Effector memory CD8-positive, alpha-beta T cell (primary cell): ENCODE measurements at regions not wholly inside any gene's neighbourhood (a gene's known extent, or its start where the extent isn't known, plus 50 kb on each side); places are given as distances from the start of the nearest gene placed in this dataset.

Source experiments
- ATAC-seq: fragments of 150-1000 bp; cut with Tn5 transposase; replicated peaks from 2 replicates; pipeline ENCODE4 v1.10.0; 2021; ENCODE audit warnings: mild to moderate bottlenecking, moderate library complexity
- DNase-seq, 3 experiments: peaks; one replicate each; pipeline ENCODE4 v3.0.0; 2021
- H3K27ac Mint-ChIP-seq, 2 donors: one replicate each; pipeline ENCODE4 v1.8.0; 2022; ENCODE audit warnings: mild to moderate bottlenecking in 2 of 2, mixed read lengths in 2 of 2, moderate library complexity in 2 of 2
- H3K27me3 Mint-ChIP-seq, 2 donors: one replicate each; pipeline ENCODE4 v1.8.0; 2022; ENCODE audit warnings: mixed read lengths in 2 of 2
- H3K36me3 Mint-ChIP-seq: one replicate; pipeline ENCODE4 v1.8.0; 2022; ENCODE audit warnings: mild to moderate bottlenecking, moderate library complexity, mixed read lengths; ENCODE audit not compliant: insufficient read depth
- H3K4me1 Mint-ChIP-seq, 2 donors: one replicate each; pipeline ENCODE4 v1.8.0; 2022; ENCODE audit warnings: low read depth in 2 of 2, mixed read lengths in 2 of 2
- H3K4me3 Mint-ChIP-seq, 2 donors: one replicate each; pipeline ENCODE4 v1.8.0; 2022; ENCODE audit warnings: mild to moderate bottlenecking in 2 of 2, mixed read lengths in 2 of 2, moderate library complexity in 2 of 2
- H3K9me3 Mint-ChIP-seq, 2 donors: one replicate each; pipeline ENCODE4 v1.8.0; 2022; ENCODE audit warnings: mixed read lengths in 2 of 2

DNA sequence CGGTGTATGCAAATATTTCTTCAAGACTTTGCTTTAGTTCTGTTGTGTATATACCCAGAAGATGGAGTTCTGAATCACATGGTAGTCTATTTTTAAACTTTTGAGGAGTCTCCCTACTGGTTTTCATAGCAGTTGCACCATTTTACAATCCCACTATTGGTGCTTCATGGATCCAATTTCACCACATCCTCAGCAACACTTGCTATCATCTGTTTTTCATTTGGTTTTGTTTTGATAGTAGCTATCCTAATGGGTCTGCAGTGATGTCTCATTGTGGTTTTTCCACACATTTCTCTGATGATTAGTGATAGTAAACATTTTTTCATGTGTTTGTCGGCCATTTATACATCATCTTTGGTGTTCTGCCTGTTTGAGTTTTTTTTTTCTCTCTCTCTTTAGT, 1339.3 kb downstream of the EFNA5 start:
- no peak overlapping the region for H3K27ac Mint-ChIP-seq
- no peak overlapping the region for H3K4me3 Mint-ChIP-seq
- no peaks in the 10 kb centered on the region for H3K27me3 Mint-ChIP-seq
- no peaks in the 10 kb centered on the region for H3K36me3 Mint-ChIP-seq
- no peaks in the 10 kb centered on the region for H3K4me1 Mint-ChIP-seq
- ATAC-seq (no peak), DNase-seq (no peak)
- H3K9me3 Mint-ChIP-seq, result peaks cover 6 to 8% of the 10 kb centered on the region in 2 donors

DNA sequence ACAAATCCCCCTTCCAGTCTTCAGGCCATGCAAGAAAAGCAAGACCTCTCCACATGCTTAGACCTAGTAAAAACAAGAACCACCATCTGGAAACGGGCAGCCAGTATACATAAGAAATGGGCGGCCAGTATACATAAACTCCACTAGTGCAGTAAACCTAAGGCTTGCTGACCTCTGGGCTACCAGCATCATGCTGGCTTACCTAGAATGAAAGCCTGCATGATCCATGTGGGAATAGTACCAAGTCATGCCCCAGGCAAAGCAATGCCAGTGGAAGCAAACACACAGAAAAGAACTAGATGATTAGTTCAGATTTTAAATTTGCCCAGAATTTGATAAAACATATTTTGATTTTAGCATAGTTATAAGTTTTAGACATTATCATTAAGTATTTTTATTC, 1346.4 kb downstream of the EFNA5 start:
- H3K27me3 Mint-ChIP-seq, result no peaks in the 10 kb centered on the region
- H3K4me3 Mint-ChIP-seq, result no peak overlapping the region
- H3K27ac Mint-ChIP-seq, result no peak overlapping the region
- H3K36me3 Mint-ChIP-seq, result no peaks in the 10 kb centered on the region
- H3K9me3 Mint-ChIP-seq, result peaks cover 0 to 7% of the 10 kb centered on the region in 2 donors
- no peak for DNase-seq
- no peak for ATAC-seq
- no peaks in the 10 kb centered on the region for H3K4me1 Mint-ChIP-seq

DNA sequence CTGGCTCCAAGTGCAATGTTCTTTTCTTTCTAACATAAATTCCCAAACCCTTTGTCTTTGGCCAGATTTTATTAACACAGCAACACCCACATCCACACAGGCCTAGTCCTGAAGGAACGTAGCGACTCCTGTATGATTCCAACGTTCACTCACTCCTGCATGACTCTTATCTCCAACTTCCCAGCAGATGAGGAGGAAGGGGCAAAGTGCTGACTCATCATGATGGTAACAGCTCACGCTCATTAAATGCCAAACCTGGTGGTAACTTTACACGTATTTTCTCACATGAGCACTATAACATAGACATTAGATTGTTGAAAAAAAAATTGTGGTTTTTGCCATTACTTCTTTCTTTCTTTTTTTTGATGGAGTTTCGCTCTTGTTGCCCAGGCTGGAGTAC, 1349.5 kb downstream of the EFNA5 start:
- ATAC-seq (no peak), DNase-seq (no peak)
- Mint-ChIP-seq H3K27ac (no peak overlapping the region), H3K4me3 (no peak overlapping the region), H3K9me3 (peaks cover 0 to 8% of the 10 kb centered on the region in 2 donors), H3K4me1 (no peaks in the 10 kb centered on the region), H3K27me3 (no peaks in the 10 kb centered on the region), H3K36me3 (no peaks in the 10 kb centered on the region)

DNA sequence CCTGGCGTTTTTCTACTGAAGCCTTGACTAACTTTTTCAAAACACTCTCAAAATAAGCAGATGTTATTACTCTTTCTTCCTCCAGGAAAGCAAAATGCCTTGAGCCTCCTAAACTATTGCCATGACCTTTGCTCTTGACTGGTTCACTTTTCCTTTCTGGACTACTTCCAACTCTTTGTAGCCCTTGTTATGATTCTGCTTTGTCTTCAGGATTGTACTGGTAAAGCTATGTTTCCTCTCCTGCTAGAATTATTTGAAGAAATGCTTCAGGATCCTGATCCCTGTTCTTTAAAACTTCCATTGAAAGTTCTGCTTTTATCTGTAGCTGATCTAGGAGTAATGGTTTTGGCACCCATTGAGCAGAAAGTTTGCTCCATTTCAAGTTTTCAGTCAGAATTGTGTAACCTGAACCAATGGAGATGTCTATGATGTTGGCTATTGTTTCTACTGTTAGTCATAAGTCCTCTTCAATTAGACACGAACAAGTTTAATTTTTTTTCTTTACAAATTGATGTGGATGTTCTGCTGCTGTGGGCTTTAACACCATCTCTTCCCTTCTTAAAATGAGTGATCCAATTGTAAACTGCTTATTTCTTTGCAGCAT, 1356.4 kb downstream of the EFNA5 start:
- ATAC-seq (no peak), DNase-seq (no peak)
- Mint-ChIP-seq H3K27me3 (no peaks in the 10 kb centered on the region), H3K27ac (no peak overlapping the region), H3K4me1 (no peaks in the 10 kb centered on the region), H3K36me3 (no peaks in the 10 kb centered on the region), H3K9me3 (peaks cover 0 to 8% of the 10 kb centered on the region in 2 donors), H3K4me3 (no peak overlapping the region)

DNA sequence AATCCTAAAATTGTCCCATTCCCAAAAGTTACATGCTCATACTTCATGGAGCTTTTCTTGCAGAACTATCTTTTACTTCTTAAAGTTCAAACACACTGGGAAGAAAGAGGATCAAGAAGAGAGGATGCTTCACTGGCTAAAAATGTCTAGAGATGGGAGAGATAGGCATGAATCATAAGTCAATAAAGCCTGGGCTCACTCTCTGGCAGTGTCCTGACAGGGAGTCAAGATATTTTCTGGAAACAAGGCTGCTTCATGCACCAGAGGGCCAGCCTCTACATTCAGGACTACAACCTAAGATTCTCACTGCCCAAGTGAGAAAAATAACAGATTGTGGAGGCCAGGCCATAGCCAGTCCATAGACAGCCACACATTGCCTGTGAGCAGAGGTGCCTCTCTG, 1358.4 kb downstream of the EFNA5 start:
- ATAC-seq (no peak), DNase-seq (no peak)
- no peak overlapping the region for H3K4me3 Mint-ChIP-seq
- H3K4me1 Mint-ChIP-seq, result no peaks in the 10 kb centered on the region
- H3K27me3 Mint-ChIP-seq, result no peaks in the 10 kb centered on the region
- H3K9me3 Mint-ChIP-seq, result peaks cover 0 to 4% of the 10 kb centered on the region in 2 donors
- no peak overlapping the region for H3K27ac Mint-ChIP-seq
- no peaks in the 10 kb centered on the region for H3K36me3 Mint-ChIP-seq

DNA sequence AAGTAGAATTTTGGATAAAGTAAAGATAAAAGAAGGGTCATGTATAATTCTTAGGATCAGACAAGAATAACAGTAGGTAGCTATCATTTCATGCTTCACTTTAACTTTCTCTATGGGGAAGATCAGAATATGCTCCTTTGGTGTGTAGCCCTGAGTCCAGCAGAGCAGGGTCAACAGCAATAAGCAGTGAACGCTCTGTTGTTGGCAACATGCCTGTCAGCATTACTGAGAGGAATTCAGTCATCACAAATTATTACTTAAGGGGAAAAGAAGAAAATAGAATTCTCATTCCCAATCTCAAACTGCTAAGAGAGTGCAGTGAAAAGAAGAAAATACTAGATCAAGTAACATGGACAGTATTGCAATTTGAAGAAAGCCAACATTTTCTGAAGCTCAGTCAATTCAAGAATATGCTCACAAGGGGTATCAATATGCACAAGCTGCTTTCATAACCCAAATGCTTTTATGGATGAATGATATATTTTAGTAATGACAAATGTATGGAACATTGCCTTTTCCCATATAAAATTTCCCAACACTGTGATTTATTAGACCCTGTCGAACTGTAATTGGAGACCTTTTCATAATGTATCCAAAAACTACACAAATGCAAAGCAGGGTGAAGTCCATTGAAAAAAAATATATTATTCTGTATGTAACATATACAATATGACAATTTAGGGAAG, 1359.4 kb downstream of the EFNA5 start:
- Mint-ChIP-seq H3K27ac (no peak overlapping the region), H3K9me3 (no peaks in the 10 kb centered on the region), H3K4me3 (no peak overlapping the region), H3K36me3 (no peaks in the 10 kb centered on the region), H3K27me3 (no peaks in the 10 kb centered on the region), H3K4me1 (no peaks in the 10 kb centered on the region)
- DNase-seq, result no peak
- ATAC-seq, result no peak

DNA sequence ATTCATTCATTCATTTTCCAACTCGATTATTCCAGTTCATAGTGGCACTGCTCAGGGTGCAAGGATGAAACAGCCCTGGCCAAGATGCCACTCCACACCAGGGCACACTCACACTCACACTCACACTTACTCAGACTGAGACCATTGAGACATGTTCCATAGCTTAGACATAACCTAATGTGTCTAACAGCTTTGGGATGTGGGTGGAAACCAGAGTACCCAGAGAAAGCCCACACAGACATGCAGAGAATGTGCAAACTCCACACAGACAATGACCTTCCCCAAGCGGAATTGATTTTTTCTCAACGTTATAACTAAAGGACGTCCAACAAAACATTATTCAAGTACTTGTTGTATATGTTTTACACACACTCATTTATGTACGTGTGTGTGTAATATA, 1363.5 kb downstream of the EFNA5 start:
- Mint-ChIP-seq H3K27ac (no peak overlapping the region), H3K4me3 (no peak overlapping the region), H3K9me3 (no peaks in the 10 kb centered on the region), H3K4me1 (no peaks in the 10 kb centered on the region), H3K36me3 (no peaks in the 10 kb centered on the region), H3K27me3 (no peaks in the 10 kb centered on the region)
- DNase-seq (no peak), ATAC-seq (no peak)

DNA sequence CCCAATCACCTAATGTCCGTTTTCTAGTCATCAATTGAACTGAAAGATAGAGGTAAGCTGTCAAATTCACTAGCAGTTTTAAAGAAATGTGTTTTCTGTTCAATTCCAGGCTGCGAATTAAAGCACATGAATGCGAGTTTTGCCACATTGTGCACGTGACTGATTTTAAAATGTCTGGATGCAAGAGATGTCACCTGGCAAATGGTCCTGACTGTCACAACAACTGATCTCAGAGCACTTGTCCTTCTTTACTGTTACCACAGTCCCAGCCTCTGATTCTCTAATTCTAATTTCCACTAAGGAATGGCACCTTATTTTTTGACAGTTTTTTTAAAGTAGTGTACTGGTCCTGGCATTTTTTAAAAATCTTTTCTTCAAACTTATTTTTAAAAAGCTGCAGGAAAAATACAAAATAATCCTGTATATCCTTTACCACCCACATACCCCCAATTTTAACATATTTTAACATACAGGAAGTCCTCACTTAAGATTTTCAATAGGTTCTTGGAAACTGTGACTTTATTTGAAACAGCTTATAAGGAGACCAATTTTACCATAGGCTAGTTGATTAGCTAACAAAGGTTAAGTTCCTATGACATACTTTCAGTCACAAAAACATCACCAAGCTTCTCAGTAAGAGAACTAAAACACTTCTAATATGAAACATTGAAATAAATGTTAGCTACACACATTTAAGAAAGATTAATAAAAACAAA, 1364.3 kb downstream of the EFNA5 start:
- no peak overlapping the region for H3K27ac Mint-ChIP-seq
- no peak overlapping the region for H3K4me3 Mint-ChIP-seq
- peaks cover 0 to under 1% of the 10 kb centered on the region in 2 donors for H3K9me3 Mint-ChIP-seq
- H3K36me3 Mint-ChIP-seq, result no peaks in the 10 kb centered on the region
- no peaks in the 10 kb centered on the region for H3K27me3 Mint-ChIP-seq
- DNase-seq, result no peak
- no peaks in the 10 kb centered on the region for H3K4me1 Mint-ChIP-seq
- ATAC-seq, result no peak

DNA sequence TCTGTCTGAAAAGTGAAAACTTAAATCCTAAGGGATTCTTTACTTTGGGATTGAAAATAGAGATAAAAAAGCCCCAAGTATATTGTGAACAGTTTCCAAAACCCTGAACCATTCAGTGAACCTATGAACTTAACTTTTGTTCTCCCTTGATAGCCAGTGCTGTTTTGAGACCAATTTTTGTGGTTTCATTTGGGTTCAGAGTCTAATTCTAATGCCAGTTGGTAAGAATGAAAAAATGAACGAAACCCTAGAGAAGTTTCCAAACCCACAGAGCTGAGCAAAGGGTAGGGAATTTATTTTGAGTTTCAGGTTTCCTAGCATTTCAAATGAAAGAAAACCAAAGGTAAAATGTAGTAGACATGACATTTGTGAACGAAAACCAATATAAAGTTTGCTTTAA, 1366.8 kb downstream of the EFNA5 start:
- DNase-seq (no peak), ATAC-seq (no peak)
- Mint-ChIP-seq H3K27me3 (no peaks in the 10 kb centered on the region), H3K27ac (no peak overlapping the region), H3K4me3 (no peak overlapping the region), H3K36me3 (no peaks in the 10 kb centered on the region), H3K9me3 (peaks cover 0 to 1% of the 10 kb centered on the region in 2 donors), H3K4me1 (no peaks in the 10 kb centered on the region)

DNA sequence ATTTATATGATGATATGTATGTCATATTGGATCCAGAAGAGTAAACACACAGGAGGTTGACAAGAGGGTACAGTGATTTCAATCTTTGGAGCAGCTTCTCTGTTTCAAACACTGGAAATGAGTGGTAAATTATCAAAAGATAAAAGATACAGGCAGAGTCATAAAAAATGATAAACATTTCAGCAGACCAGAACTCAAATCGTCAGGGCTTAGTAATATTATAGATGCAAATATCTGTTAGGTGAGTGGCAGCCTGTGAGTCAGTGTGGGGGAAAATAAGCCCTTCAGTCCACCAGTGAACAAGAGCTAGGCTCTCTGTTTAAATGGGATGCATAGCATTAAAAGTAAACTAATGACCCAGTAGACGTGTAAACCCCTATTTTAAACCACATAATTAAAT, 1378.1 kb downstream of the EFNA5 start:
- no peak overlapping the region for H3K27ac Mint-ChIP-seq
- DNase-seq (no peak), ATAC-seq (no peak)
- no peaks in the 10 kb centered on the region for H3K27me3 Mint-ChIP-seq
- no peaks in the 10 kb centered on the region for H3K9me3 Mint-ChIP-seq
- H3K36me3 Mint-ChIP-seq, result no peaks in the 10 kb centered on the region
- H3K4me3 Mint-ChIP-seq, result no peak overlapping the region
- no peaks in the 10 kb centered on the region for H3K4me1 Mint-ChIP-seq

DNA sequence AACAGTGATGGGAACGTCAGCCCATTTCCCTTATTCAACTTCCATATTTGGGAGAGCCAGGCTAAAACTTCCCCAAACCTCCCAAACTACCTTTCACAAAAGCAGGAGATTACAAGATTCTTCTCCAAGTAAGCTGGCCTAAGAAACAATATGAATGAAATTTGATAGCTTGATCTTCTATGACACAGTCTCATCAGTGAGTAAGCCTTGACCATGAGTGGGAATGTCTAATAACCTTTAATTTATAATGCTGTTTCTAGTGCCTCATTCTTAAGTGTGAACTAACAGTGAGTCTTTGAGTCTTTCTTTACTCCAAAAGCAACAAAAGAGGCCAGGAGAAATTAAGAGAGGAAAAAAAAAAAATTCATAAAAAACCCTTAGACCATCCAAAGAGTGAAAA, 1379.9 kb downstream of the EFNA5 start:
- ATAC-seq, result no peak
- Mint-ChIP-seq H3K9me3 (no peaks in the 10 kb centered on the region), H3K27me3 (no peaks in the 10 kb centered on the region), H3K4me3 (no peak overlapping the region), H3K36me3 (no peaks in the 10 kb centered on the region), H3K4me1 (no peaks in the 10 kb centered on the region), H3K27ac (no peak overlapping the region)
- no peak for DNase-seq

DNA sequence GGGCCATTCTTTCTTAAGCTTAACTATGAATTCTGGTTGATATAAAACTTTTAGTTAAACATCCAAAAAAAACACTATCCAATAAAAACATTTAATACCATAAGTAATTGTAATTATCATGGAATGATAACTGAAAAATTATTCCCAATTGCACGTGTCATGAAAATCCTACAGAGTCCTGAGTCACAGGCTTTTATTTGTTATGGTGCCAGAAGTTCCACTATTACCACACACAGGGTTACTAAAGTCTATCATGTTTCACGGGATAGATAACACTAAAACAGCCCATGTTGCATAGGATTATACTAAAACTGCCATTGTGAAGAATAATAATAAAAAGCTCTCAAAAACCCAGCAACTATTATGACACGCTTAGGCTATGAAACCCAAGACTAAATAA, 1381.8 kb downstream of the EFNA5 start:
- H3K9me3 Mint-ChIP-seq, result no peaks in the 10 kb centered on the region
- no peaks in the 10 kb centered on the region for H3K4me1 Mint-ChIP-seq
- ATAC-seq, result no peak
- H3K36me3 Mint-ChIP-seq, result no peaks in the 10 kb centered on the region
- DNase-seq, result no peak
- H3K27ac Mint-ChIP-seq, result no peak overlapping the region
- H3K4me3 Mint-ChIP-seq, result no peak overlapping the region
- no peaks in the 10 kb centered on the region for H3K27me3 Mint-ChIP-seq

DNA sequence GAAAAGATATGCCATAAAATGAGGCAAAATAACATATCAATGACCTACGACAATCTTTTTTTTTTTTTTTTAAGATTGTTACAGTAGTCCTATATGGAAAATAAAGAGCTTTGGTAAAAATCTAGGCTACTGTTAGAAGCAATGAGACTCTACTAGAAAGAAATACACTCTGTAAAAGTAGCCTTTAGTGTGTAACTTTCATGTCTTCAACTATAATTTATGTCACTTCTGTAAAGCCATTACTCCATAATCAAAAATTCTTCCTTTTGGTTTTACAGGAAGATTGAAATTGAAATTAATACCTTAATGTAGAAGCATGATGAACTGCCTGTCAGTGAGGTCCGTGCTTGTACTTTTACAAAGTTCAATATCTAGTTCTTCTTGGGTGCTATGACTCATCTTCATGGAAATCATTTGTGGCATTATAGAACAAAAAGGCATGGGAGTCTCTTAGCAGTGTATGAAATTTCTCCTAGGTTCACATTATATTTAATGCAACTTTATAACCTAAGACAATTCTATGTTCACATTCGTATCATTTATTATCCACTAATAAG, 1393.1 kb downstream of the EFNA5 start:
- H3K4me1 Mint-ChIP-seq, result no peaks in the 10 kb centered on the region
- H3K27ac Mint-ChIP-seq, result no peak overlapping the region
- peaks cover 4% of the 10 kb centered on the region for H3K36me3 Mint-ChIP-seq
- DNase-seq (no peak), ATAC-seq (no peak)
- H3K4me3 Mint-ChIP-seq, result no peak overlapping the region
- H3K27me3 Mint-ChIP-seq, result no peaks in the 10 kb centered on the region
- H3K9me3 Mint-ChIP-seq, result peaks cover 3 to 4% of the 10 kb centered on the region in 2 donors
